Stimulated activated CD8-positive, alpha-beta memory T cell treated with anti-CD3 and anti-CD28 coated beads, Interleukin-7, amount 100 ng/mL, for 24 hours (primary cell): ENCODE measurements at regions not wholly inside any gene's neighbourhood (a gene's known extent, or its start where the extent isn't known, plus 50 kb on each side); places are given as distances from the start of the nearest gene placed in this dataset.
"Not testable (repeated sequence)": the region's sequence is repeated elsewhere in the genome, so short reads cannot be mapped to it uniquely, and the experiment has no call there.

ENCODE experiments used
- DNase-seq: peaks from one replicate; pipeline ENCODE4 v3.0.0-alpha.2; 2020; ENCODE audit warnings: low read depth

GRCh38 chr16:10314811-10315210 is 71.0 kb upstream of the ATF7IP2 start:
- no peak for DNase-seq

- DNase-seq: no peak
Measured at GRCh38 chr16:10317425-10318001, 68.3 kb upstream of the ATF7IP2 start.

GRCh38 chr16:10318798-10319500 is 66.9 kb upstream of the ATF7IP2 start:
- no peak for DNase-seq

- DNase-seq: no peak
Measured at GRCh38 chr16:10321407-10322387, 64.2 kb upstream of the ATF7IP2 start.

GRCh38 chr16:10322723-10323527 is 62.9 kb upstream of the ATF7IP2 start:
- DNase-seq: no peak

- DNase-seq: no peak
Measured at GRCh38 chr16:10323528-10323869, 62.4 kb upstream of the ATF7IP2 start.

GRCh38 chr16:10324210-10324609 is 61.7 kb upstream of the ATF7IP2 start:
- no peak for DNase-seq

- no peak for DNase-seq
Measured at GRCh38 chr16:10325783-10326543, 59.9 kb upstream of the ATF7IP2 start.

GRCh38 chr16:10326647-10327046 is 59.2 kb upstream of the ATF7IP2 start:
- DNase-seq: no peak

- not testable (repeated sequence) for DNase-seq
Measured at GRCh38 chr16:10328291-10328690, 57.6 kb upstream of the ATF7IP2 start.

- DNase-seq: no peak
Measured at GRCh38 chr16:10332241-10332640, 53.6 kb upstream of the ATF7IP2 start.

- DNase-seq: no peak
Measured at GRCh38 chr16:10332775-10333174, 53.1 kb upstream of the ATF7IP2 start.

- DNase-seq: no peak
Measured at GRCh38 chr16:10333321-10334032, 52.4 kb upstream of the ATF7IP2 start.

- DNase-seq: no peak
Measured at GRCh38 chr16:10335681-10336080, 50.2 kb upstream of the ATF7IP2 start.
